Adrenal gland (tissue), 5 donors: ENCODE measurements at regions not wholly inside any gene's neighbourhood (a gene's known extent, or its start where the extent isn't known, plus 50 kb on each side); places are given as distances from the start of the nearest gene placed in this dataset.

ENCODE experiments used
- POLR2A ChIP-seq, 2 donors: fragments of 450-650 bp; IDR thresholded peaks; one replicate each; pipeline ENCODE4 v1.6.1; 2017; ENCODE audit warnings: antibody characterized with exemption in 2 of 2, mild to moderate bottlenecking in 2 of 2, moderate library complexity in 1 of 2
- TF ChIP-seq, protein P1 (sequence below), 6 experiments: fragments of 450-650 bp in 4 of 6; fragments of 200-600 bp in 2 of 6; sonication (generic) in 1 of 6; IDR thresholded peaks; 1 replicate in 5 of 6; 2 replicates in 1 of 6; pipeline versions ENCODE4 v1.5.1 to v1.8.0; 2016 to 2021; ENCODE audit warnings: antibody characterized with exemption in 6 of 6, mild to moderate bottlenecking in 2 of 6, moderate library complexity in 1 of 6
- donor health status: DM: no; HTN: no; CAD: no.

GRCh38 chr7:136210079-136210478 lies 232.9 kb upstream of the MTPN start:
- TF ChIP-seq, protein P1, sequence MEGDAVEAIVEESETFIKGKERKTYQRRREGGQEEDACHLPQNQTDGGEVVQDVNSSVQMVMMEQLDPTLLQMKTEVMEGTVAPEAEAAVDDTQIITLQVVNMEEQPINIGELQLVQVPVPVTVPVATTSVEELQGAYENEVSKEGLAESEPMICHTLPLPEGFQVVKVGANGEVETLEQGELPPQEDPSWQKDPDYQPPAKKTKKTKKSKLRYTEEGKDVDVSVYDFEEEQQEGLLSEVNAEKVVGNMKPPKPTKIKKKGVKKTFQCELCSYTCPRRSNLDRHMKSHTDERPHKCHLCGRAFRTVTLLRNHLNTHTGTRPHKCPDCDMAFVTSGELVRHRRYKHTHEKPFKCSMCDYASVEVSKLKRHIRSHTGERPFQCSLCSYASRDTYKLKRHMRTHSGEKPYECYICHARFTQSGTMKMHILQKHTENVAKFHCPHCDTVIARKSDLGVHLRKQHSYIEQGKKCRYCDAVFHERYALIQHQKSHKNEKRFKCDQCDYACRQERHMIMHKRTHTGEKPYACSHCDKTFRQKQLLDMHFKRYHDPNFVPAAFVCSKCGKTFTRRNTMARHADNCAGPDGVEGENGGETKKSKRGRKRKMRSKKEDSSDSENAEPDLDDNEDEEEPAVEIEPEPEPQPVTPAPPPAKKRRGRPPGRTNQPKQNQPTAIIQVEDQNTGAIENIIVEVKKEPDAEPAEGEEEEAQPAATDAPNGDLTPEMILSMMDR (IDR thresholded peaks at IDR 0.05): no peak
- no peak for TF ChIP-seq POLR2A (IDR thresholded peaks at IDR 0.05)
